ENCODE measurements at regions not wholly inside any gene's neighbourhood (a gene's known extent, or its start where the extent isn't known, plus 50 kb on each side); places are given as distances from the start of the nearest gene placed in this dataset.

- Histone ChIP-seq H3K9ac (ENCODE audit: extremely low read depth, low read length, poor library complexity, severe bottlenecking) (no peak overlapping the region), H3K9me3 (ENCODE audit: control insufficient read depth, low read length) (no peaks in the 10 kb centered on the region), H3K27me3 (ENCODE audit: control insufficient read depth, insufficient read depth, low read length, poor library complexity, severe bottlenecking) (no peaks in the 10 kb centered on the region), H3K4me1 (ENCODE audit: control insufficient read depth, insufficient read depth, low read length) (no peaks in the 10 kb centered on the region), H3K36me3 (ENCODE audit: control insufficient read depth, insufficient read depth, low read length) (no peaks in the 10 kb centered on the region), H3K27ac (ENCODE audit: low read depth, low read length) (no peak overlapping the region), H3K4me3 (ENCODE audit: low read length) (no peak overlapping the region)
- TF ChIP-seq CTCF (conservative IDR thresholded peaks at IDR 0.05): no peak
- peaks cover 6% of the 10 kb centered on the region for H3K9me3 Mint-ChIP-seq
- peaks cover 5% of the 10 kb centered on the region for H3K36me3 Mint-ChIP-seq (ENCODE audit: low read depth)
- 89 to 94% methylated on average over 1 to 5 of the region's 5 CpGs for WGBS, 2 experiments (ENCODE audit: insufficient coverage in 1 of 2, insufficient read length in 1 of 2)
- no peak overlapping the region for H3K27ac Mint-ChIP-seq
- DNase-seq: no peak
- no peak overlapping the region for H3K4me3 Mint-ChIP-seq
- H3K4me1 Mint-ChIP-seq: peaks cover 27% of the 10 kb centered on the region
- H3K27me3 Mint-ChIP-seq (ENCODE audit: insufficient read depth): peaks cover 9% of the 10 kb centered on the region
Observed at GRCh38 chr15:93422476-93422875, 333.5 kb upstream of the RGMA start.

GRCh38 chr15:93420477-93420876 lies 331.5 kb upstream of the RGMA start:
- Mint-ChIP-seq H3K36me3 (ENCODE audit: low read depth) (peaks cover 5% of the 10 kb centered on the region), H3K27me3 (ENCODE audit: insufficient read depth) (peaks cover 13% of the 10 kb centered on the region), H3K9me3 (peaks cover 6% of the 10 kb centered on the region), H3K27ac (no peak overlapping the region), H3K4me1 (peaks cover 28% of the 10 kb centered on the region), H3K4me3 (no peak overlapping the region)
- Histone ChIP-seq H3K27ac (ENCODE audit: low read depth, low read length) (no peak overlapping the region), H3K9ac (ENCODE audit: extremely low read depth, low read length, poor library complexity, severe bottlenecking) (no peak overlapping the region), H3K36me3 (ENCODE audit: control insufficient read depth, insufficient read depth, low read length) (no peaks in the 10 kb centered on the region), H3K4me1 (ENCODE audit: control insufficient read depth, insufficient read depth, low read length) (no peaks in the 10 kb centered on the region), H3K4me3 (ENCODE audit: low read length) (no peak overlapping the region), H3K9me3 (ENCODE audit: control insufficient read depth, low read length) (no peaks in the 10 kb centered on the region), H3K27me3 (ENCODE audit: control insufficient read depth, insufficient read depth, low read length, poor library complexity, severe bottlenecking) (no peaks in the 10 kb centered on the region)
- no peak for DNase-seq
- TF ChIP-seq CTCF (conservative IDR thresholded peaks at IDR 0.05): no peak
- 75 to 80% methylated on average over 2 to 5 of the region's 7 CpGs for WGBS, 2 experiments (ENCODE audit: insufficient coverage in 1 of 2, insufficient read length in 1 of 2)

GRCh38 chr15:93420050-93420452 lies 331.0 kb upstream of the RGMA start:
- Histone ChIP-seq H3K27ac (ENCODE audit: low read depth, low read length) (no peak overlapping the region), H3K4me3 (ENCODE audit: low read length) (no peak overlapping the region), H3K4me1 (ENCODE audit: control insufficient read depth, insufficient read depth, low read length) (no peaks in the 10 kb centered on the region), H3K9ac (ENCODE audit: extremely low read depth, low read length, poor library complexity, severe bottlenecking) (no peak overlapping the region), H3K9me3 (ENCODE audit: control insufficient read depth, low read length) (no peaks in the 10 kb centered on the region), H3K27me3 (ENCODE audit: control insufficient read depth, insufficient read depth, low read length, poor library complexity, severe bottlenecking) (no peaks in the 10 kb centered on the region), H3K36me3 (ENCODE audit: control insufficient read depth, insufficient read depth, low read length) (no peaks in the 10 kb centered on the region)
- WGBS, 2 experiments (ENCODE audit: insufficient coverage in 1 of 2, insufficient read length in 1 of 2): 86% methylated on average over 1 of the region's 1 CpG; no CpG with 5 or more reads in 1 of the 2 experiments
- no peak for TF ChIP-seq CTCF (conservative IDR thresholded peaks at IDR 0.05)
- DNase-seq: peak; percentile 70
- H3K27ac Mint-ChIP-seq: no peak overlapping the region
- H3K27me3 Mint-ChIP-seq (ENCODE audit: insufficient read depth): peaks cover 17% of the 10 kb centered on the region
- peaks cover 28% of the 10 kb centered on the region for H3K4me1 Mint-ChIP-seq
- H3K4me3 Mint-ChIP-seq: no peak overlapping the region
- peaks cover 5% of the 10 kb centered on the region for H3K36me3 Mint-ChIP-seq (ENCODE audit: low read depth)
- peaks cover 6% of the 10 kb centered on the region for H3K9me3 Mint-ChIP-seq

Data from endodermal cell (in vitro differentiated cells).